ENCODE measurements at regions not wholly inside any gene's neighbourhood (a gene's known extent, or its start where the extent isn't known, plus 50 kb on each side); places are given as distances from the start of the nearest gene placed in this dataset.

DNA sequence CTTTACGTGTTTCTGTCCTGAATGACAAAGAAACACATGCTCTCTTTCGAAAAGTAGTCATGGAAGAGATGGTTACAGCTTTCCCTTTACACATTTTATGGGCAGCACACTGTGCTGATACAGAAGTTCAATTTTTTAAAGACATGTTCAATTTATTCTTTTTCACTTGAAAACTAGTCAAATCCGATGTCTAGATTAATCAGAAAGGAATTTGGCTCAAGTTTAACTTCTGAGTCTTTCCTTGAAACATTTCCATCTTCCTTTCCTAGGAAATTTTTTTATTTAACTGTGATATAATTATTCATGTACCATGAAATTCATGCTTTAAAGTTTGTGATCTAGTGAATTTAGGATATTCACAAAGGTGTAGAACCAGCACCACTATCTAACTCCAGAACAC lies 360.1 kb downstream of the TNS3 start:
- no peak for DNase-seq (ENCODE audit: low read depth in 3 of 3)

DNA sequence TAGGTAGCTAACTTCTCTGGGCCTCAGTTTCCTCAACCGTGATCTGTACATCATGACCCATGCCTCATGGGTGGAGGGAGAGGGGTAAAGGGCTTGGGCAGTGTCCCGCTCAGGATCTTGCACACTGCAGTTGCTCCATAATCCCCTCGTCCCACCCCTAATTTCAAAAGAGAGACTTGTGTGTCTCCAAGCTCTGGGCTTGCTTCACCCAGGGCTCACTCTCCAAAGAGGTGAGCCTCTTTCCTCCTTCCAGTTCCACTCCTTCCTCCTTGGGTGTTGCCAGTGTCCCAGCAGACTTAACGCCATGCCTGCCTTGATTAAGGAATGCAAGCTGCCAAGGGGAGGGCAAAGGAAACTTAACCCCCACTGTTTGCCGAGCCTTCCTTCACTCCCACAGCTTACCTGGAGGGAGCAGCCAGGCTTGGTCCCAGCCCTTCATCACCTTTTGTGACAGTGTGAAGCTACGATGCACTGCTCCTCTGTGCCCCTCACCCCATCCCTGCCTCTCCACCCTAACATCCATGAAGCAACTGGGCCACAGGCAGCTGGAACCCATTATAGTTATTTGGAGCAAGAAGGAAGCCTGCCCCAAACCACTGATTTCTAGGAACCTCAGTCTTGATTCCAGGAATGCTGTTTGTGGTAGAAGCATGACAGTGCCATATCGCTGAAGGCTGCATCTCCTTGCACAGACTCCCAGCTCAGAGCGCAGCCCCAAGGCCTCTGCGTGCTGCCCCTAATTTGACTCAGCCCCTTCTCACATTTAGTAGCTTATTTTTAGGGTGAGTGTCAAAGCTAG lies 363.3 kb downstream of the TNS3 start:
- DNase-seq (ENCODE audit: low read depth in 3 of 3): no peak

DNA sequence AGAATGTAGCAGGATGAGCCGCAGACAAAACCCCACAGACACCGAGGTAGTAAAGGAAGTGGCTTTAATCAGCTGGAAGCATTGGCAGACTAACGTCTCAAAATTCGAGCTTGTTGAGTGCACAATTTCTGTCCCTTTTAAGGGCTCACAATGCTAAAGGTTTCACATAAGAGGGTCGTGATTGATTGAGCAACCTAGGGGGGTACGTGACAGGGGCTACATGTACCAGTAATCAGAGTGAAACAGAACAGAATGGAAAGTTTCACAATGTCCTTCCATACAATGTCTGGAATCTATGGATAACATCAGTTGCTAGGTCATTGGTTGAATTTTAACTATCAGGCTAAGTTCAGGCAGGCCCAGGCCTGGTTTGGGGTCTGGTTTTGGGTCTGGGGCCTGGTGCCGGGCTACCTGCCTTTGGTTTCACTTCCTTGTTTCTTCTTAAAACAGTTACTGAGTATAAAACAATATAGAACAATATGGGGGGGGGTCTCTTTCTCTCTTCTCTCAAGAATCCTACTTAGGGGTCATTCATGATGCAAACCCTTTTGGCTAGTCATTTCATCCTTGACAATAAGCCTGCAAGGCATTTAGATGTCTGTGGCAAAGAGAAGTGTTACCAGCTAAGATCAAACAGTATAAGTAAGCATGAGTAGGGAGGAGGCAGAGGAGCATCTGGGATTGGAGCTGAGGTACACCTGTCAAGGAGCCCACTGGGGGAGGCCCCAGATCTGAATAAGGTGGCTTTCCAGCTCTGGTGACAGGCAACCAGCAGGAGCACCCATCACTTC lies 364.1 kb downstream of the TNS3 start:
- no peak for DNase-seq (ENCODE audit: low read depth in 3 of 3)

DNA sequence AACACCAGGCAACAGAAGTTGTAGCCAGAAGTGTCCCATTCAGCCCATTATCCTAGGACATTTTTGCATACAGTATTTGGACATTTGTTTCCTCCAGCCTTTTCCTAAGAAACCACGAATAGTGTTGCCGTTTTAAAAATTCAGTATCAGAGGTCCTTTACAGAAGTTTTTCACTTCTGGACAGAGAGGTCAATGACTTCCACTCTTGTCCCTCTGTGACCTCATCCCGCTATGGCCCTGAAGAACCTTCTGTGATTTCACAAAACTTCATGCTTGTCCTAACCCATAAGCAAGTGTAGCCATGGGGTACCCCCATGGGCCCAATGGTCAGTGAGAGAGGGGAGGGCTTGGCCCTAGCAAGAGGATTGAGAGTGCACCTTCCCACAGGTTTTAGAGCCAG lies 364.8 kb downstream of the TNS3 start:
- no peak for DNase-seq (ENCODE audit: low read depth in 3 of 3)

DNA sequence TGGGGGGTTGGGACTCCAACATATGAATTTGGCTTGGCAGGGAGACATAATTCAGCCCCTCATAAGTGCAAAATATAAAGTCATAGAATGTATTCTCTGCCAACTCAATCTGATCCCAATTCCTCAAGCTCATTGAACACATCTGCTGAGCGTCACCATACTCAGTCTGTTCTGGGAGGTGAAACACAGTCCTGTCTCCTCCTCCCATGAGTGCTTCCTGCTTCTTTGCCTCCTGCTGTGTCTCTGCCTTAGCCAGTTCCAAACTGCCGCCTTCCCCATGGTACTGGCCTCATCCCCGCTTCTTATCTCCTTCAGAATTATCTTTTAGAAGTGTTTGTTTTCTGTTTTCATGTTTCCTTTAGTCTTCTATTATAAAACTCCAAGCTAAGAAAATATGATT lies 365.5 kb downstream of the TNS3 start:
- DNase-seq (ENCODE audit: low read depth in 3 of 3): no peak

DNA sequence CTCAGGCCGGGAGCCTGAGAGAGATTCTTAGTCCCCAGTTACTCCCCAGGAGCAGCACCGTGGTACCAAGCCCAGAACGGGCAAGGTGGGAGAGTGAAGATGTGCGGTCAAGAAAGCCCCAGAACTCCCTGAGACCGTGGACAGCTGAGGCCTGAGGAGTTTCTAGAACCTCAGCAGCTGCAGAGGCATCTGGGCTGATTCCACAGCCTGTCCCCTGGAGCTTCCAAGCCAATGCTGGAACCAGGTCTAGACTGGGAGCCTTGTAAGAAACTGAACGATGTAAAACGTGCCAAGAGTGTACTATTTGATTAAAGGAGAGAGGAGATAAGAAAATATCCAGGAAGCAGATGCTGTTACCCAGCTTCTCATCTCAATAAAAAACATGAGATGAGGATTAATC lies 366.3 kb downstream of the TNS3 start:
- DNase-seq (ENCODE audit: low read depth in 3 of 3): no peak

DNA sequence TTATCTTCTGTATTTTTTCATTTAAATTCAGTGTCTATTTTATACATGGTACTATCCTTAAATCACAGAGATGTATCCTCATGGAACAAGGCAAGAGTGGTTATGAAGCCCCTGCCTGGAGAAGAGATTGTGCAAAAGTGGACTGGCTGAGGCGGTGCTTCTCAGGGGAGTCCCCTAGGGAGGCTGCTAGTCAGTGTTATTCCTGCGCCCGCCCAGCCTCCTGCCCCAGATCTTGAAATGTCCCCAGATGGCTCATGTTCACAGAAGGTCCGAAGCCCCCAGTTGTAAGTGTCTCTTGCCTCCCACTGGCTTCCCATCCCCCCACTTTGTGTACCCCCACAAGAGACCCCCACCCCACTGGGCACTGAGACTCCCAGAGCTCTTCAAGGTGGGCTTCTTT lies 366.9 kb downstream of the TNS3 start:
- no peak for DNase-seq (ENCODE audit: low read depth in 3 of 3)

DNA sequence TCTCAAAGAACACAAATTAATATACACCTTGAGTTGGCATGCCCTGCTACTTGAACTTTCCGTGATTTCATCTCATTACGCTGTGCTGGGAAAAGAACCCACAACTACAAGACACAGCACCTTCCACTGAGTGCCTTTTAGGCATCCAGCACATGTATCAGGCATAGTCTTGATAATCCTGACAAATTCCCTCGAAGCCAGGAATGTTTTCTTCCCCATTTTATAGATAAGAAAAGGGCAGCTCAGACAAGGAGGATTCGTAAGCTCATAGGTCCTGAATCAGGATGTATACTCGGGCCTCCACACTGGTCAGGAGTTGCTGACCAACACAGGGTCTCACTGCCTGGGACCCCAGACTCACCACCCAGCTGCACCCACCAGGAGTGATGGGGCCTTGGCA lies 368.6 kb downstream of the TNS3 start:
- no peak for DNase-seq (ENCODE audit: low read depth in 3 of 3)

DNA sequence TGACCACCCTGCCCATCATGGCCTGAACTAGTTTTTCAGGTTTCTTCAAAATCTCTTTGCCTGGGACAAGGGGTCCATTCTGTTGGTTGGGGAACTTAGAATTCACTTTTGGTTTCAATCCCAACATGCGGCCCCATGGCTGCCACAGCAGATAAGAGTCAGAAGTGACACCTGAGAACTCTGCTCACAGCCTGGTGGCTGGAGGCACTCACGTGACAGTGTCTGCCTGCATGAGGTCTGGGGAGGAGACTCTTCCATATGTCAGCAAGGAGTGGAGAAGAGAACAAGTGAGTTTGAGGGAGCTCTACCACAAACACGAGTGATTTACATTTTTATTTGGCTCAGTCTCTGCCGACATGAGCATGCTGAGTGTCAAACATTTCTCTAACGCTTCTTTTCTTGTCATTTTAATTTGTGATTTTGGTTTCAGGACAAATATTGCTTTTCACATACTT lies 370.4 kb downstream of the TNS3 start:
- no peak for DNase-seq (ENCODE audit: low read depth in 3 of 3)

DNA sequence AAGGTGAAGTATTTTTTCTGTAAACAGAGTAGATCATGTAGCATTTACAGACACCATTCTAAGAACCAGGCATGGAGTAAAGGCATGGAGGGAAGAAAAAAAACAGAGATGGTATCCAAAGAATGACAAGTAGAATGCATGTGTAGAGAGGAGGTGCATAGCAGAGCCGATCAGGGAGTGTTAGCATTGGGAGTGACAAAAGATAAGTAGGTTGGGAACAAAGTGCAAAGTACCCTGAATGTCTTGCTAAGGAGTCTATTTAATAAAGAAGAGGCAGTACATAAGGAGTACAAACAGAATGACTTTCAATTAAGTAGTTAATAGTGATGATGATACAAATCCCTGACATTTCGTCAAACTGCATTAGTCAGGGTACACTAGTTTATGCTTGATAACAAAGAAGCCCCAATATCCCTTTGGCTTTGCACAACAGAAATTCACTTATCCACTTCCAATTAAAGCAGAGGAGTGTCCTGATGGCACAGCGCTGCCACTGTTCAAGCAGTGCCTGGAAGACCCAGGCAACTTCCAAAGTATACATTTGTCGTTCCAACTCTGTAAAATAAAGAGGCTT lies 371.5 kb downstream of the TNS3 start:
- no peak for DNase-seq (ENCODE audit: low read depth in 3 of 3)

DNA sequence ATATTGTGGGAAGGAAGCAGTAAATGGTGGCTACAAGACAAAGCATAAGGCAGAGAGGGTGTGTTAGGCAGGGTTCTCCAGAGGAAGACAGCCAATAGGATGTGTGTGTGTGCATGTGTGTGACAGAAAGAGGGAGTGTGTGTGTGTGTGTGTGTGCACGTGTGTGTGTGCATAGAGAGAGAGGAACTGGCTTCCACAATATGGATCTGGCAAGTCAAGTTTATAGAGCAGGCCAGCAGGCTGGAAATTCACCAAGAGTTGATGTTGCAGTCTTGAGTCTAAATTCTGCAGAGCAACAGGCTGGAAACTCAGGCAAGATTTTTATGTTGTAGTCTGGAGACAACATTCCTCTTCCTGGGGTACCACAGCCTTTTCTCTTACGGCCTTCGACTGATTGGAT lies 374.0 kb downstream of the TNS3 start:
- no peak for DNase-seq (ENCODE audit: low read depth in 3 of 3)

DNA sequence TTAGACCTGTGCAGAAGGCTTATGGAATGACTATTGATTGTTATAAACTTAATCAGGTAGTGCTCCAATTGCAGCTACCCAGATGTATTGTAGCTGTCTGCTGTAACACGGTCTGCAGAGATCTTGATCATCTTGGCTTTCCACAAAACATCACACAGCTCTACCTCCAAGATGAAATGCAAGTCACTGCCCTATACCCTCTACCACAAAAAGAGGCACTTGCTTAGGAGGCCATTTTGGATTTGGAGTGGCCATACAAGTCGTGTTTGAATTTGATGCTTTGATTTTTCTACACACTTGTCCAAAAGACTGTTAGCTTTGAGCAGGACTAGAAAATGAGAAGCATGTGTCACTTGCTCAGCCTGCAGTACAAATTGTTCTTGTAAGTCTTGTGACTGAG lies 377.2 kb downstream of the TNS3 start:
- DNase-seq (ENCODE audit: low read depth in 3 of 3): no peak

DNA sequence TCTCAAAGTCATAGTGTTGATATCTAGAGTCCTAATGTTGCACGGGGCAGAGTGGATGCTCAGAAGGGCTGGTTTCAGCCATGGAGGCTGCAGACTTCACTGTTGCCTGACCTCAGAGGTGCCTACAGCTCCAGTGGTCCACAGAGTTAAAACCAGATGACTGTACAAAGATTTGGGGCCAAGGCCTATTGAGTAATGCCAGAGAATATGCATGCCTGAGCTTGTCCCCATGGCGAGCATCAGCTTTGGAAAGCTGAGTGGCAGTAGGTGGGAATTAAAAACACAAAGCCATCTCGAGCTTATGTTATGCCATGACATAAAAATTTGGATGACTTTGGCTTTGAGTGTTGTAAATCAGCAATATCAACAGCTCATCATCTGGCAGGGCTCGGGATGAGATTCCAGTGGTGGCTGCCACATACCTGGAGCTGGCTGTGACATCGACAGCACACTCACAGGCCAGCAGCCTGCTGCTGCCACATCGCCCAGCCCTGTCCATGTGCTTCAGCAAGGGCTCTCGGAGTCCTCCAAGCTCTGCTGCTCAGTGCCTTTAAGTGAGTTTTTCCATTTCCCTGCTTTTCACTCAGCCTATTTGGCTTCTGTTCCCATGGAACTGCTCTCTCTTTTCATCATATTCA lies 379.6 kb downstream of the TNS3 start:
- DNase-seq (ENCODE audit: low read depth in 3 of 3): no peak

DNA sequence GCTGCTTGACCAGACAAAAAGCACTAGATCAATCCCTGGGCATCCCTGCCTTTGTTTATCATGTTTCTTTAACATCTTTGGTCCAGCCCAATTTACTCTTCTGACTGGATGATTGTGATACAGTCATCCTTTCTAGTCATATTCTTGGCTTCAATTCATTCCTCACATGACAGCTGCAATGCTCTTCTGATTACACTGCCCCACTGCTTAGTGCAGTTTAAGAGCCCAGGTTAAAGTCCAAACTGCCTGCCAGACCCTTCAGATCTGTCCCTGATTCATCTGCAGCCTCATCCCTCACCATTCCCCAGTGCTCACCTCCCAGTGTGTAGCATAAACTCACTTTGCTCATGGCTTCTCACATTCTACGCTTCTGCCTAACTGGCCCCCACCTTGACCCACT lies 383.8 kb downstream of the TNS3 start:
- DNase-seq (ENCODE audit: low read depth in 3 of 3): no peak

DNA sequence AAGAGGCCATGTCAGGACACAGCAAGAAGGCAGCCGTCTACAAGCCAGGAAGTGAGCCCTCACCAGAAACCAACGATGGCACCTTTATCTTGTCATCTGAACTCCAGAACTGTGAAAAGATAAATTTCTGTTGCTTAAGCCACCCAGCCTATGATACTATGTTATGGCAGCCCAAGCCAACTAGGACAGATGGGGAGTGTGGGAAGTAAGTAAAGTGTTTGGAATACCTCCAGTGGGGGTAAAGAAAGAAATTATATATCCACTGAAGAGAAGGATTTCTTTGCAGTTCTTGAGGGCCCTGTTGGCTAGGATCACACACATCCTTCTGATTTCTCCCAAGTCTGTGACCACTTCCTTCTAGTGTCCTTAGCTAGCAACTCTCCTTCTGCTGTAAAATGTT lies 384.4 kb downstream of the TNS3 start:
- no peak for DNase-seq (ENCODE audit: low read depth in 3 of 3)

DNA sequence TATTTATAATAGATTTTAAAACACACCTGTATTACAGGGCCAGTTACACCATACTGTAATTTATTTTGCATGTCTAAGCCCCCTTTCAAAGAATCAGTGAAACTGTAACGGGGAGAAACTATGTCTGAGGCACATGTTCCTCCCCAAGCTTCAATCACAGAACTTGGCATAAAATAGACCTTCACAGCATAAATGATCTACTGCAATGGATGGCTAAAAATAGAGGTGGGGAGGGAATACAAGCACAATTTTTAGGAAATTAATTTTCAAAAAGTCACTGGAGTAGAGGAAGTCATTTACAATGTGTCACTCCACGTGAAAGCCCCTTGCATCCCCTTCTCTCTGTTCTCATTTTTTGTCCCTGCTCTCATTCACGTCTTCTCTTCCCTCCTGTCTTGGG lies 385.2 kb downstream of the TNS3 start:
- no peak for DNase-seq (ENCODE audit: low read depth in 3 of 3)

DNA sequence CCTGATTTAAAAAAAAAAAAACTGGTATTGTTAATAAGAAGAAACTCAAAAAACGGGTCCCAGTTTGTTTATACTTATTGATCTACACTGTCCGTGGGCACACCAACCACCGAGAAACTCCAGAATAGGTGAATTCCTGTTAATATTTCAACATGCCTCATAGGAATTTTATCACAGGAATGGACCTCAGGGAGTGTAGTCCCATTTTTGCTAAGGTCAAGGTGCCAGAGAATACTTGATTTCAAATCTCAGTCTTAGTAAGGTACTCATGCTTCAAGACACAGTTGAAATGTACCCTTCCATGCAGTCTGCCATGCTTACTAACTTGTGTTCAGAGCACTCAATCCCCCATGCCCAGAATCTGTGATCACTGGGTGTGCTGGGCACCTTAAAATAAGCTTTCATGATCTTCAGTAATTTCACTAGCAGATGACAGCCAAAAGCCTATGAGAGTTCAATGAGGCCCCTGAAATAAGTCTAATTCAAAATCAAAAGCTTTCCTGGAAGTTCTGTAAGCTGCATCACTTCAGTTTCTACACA lies 385.7 kb downstream of the TNS3 start:
- no peak for DNase-seq (ENCODE audit: low read depth in 3 of 3)

DNA sequence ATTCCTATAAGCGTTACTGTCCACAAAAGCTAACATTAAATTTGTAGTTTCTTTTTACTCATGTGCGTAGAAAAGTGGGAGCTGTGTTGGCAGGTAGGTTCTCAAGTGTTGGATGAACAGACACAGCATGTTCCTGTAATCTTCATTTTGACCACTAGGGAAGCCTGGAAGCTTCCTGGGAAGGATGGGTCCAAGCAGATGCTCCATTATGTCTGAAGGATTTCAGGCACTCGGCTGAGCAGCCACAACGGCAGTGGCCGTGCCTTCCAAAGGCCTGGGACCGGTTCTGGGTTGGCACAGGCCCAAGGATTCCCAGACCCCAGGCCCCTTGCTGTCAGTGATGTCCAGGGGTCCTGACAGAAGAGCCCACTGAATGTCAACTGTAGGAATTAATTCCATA lies 386.3 kb downstream of the TNS3 start:
- DNase-seq (ENCODE audit: low read depth in 3 of 3): no peak

DNA sequence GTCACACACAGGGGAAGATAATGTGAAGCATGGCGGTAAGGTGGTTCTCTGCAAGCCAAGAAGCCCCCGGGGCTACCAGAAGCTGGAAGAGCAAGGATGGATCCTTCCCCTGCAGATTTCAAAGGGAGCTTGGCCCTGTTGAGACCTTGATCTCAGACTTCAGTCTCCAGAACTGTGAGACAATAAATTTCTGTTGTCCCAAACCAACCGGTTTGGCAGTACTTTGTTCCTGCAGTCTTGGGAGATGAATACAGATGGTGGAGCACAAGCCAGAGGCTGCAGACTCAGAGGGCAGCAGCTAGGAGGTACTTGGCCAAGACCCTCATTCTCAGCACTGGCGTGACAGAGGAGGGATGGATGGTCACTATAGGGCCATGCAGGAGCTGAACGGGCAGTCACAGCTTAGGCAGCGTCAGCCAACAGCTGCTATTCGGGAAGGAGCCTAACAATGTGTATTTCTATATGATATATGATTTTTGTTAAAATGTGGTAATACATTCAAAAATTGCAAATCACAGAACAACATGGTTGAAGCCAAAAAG lies 387.3 kb downstream of the TNS3 start:
- DNase-seq (ENCODE audit: low read depth in 3 of 3): no peak

DNA sequence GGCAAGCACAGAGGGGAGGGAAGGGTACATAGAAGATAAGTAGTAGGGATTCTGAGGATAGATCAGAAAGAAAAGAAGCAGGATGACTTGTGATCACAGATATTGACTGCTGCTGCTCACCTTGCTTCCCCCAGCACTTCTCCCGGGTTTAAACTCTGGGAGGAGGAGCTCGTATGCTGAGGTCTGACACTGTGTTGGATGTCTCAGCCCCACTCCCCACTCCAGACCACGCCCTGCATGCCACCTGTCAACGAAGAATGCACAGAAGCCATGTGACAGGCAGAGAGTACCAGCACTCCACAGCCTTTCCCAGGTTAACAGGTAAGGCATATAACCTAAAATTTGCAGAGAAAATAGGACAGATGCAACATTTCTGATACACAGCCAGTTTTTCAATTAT lies 388.9 kb downstream of the TNS3 start:
- DNase-seq (ENCODE audit: low read depth in 3 of 3): no peak

DNA sequence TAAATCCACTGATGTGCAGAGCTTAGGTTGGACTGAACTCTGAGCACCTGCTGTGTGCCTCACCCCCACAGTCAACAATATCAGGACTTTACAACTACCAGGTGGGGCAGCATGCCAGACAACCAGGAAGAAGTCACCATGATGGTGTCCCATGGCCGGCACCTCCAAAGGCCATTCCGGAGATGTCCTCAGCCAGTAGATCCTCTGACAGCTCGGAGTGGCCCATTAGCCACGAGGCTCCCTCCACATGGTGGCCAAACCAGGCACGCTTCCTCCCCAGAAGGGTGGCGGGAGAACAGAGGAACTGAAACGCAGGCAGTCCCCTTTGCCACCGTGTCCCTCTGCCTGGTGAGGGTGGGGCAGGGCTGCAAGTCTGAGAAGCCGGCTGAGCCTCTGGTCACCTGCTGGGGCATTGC lies 390.0 kb downstream of the TNS3 start:
- DNase-seq (ENCODE audit: low read depth in 3 of 3): no peak

DNA sequence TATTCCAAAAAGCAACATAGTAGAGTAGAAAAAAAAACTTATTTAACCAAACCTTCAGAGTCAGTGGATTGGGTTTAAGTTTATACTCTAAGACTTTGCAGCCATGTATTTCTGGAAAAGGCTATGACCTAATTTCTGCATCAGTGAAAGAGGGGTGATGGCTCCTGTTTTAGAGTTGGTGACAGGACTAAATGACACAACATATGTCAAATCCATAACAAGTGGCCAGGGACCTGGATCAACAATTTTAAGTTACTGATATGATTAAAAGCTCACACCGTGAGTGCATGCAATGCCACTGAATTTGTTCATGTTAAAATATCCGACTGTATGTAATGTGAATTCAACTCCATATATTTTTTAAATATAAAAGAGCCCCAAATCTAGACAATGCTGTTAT lies 390.6 kb downstream of the TNS3 start:
- no peak for DNase-seq (ENCODE audit: low read depth in 3 of 3)
